ENCODE measurements at regions not wholly inside any gene's neighbourhood (a gene's known extent, or its start where the extent isn't known, plus 50 kb on each side); places are given as distances from the start of the nearest gene placed in this dataset.

- Histone ChIP-seq H3K9me3 (ENCODE audit: insufficient read depth, low read length, severe bottlenecking) (no peaks in the 10 kb centered on the region), H3K36me3 (ENCODE audit: insufficient read depth, low read length) (no peaks in the 10 kb centered on the region), H3K27ac (ENCODE audit: low read length) (no peak overlapping the region), H3K4me2 (ENCODE audit: insufficient read depth, low read length) (no peak overlapping the region), H3K4me1 (ENCODE audit: insufficient read depth, low read length) (no peaks in the 10 kb centered on the region), H4K20me1 (ENCODE audit: insufficient read depth, low read length) (no peaks in the 10 kb centered on the region), H3K27me3 (ENCODE audit: insufficient read depth, low read length, poor library complexity) (no peaks in the 10 kb centered on the region), H3K9ac (ENCODE audit: low read depth, low read length) (no peak overlapping the region), H3K4me3 (ENCODE audit: low read depth in 1 of 2, low read length in 2 of 2) (no peak overlapping the region), H2AFZ (ENCODE audit: low read depth, low read length) (no peak overlapping the region), H3K79me2 (ENCODE audit: insufficient read depth, low read length) (no peaks in the 10 kb centered on the region)
- no peak for TF ChIP-seq EZH2 (IDR thresholded peaks at IDR 0.05; ENCODE audit: borderline replicate concordance, low read depth, low read length, severe bottlenecking)
- DNase-seq (no peak), ATAC-seq (ENCODE audit: insufficient read depth, low read depth) (no peak)
Measured at GRCh38 chr12:58202933-58203718, 261.8 kb downstream of the ATP23 start.

GRCh38 chr12:58204071-58204470, 262.7 kb downstream of the ATP23 start:
- Histone ChIP-seq H3K9me3 (ENCODE audit: insufficient read depth, low read length, severe bottlenecking) (no peaks in the 10 kb centered on the region), H2AFZ (ENCODE audit: low read depth, low read length) (no peak overlapping the region), H3K36me3 (ENCODE audit: insufficient read depth, low read length) (no peaks in the 10 kb centered on the region), H3K9ac (ENCODE audit: low read depth, low read length) (no peak overlapping the region), H3K4me2 (ENCODE audit: insufficient read depth, low read length) (no peak overlapping the region), H3K27me3 (ENCODE audit: insufficient read depth, low read length, poor library complexity) (no peaks in the 10 kb centered on the region), H3K79me2 (ENCODE audit: insufficient read depth, low read length) (no peaks in the 10 kb centered on the region), H3K4me3 (ENCODE audit: low read depth in 1 of 2, low read length in 2 of 2) (no peak overlapping the region), H3K27ac (ENCODE audit: low read length) (no peak overlapping the region), H3K4me1 (ENCODE audit: insufficient read depth, low read length) (no peaks in the 10 kb centered on the region), H4K20me1 (ENCODE audit: insufficient read depth, low read length) (no peaks in the 10 kb centered on the region)
- TF ChIP-seq EZH2 (IDR thresholded peaks at IDR 0.05; ENCODE audit: borderline replicate concordance, low read depth, low read length, severe bottlenecking) = no peak
- no peak for TF ChIP-seq CTCF (IDR thresholded peaks at IDR 0.05; ENCODE audit: borderline replicate concordance, extremely low read depth, low read length, poor library complexity, severe bottlenecking)
- no peak for DNase-seq
- ATAC-seq (ENCODE audit: insufficient read depth, low read depth) = no peak

GRCh38 chr12:58206876-58207275, 265.5 kb downstream of the ATP23 start:
- no peaks in the 10 kb centered on the region for H3K36me3 ChIP-seq (ENCODE audit: insufficient read depth, low read length)
- H3K27me3 ChIP-seq (ENCODE audit: insufficient read depth, low read length, poor library complexity) = no peaks in the 10 kb centered on the region
- ATAC-seq (ENCODE audit: insufficient read depth, low read depth) = no peak
- H2AFZ ChIP-seq (ENCODE audit: low read depth, low read length) = no peak overlapping the region
- no peaks in the 10 kb centered on the region for H4K20me1 ChIP-seq (ENCODE audit: insufficient read depth, low read length)
- no peak overlapping the region for H3K9ac ChIP-seq (ENCODE audit: low read depth, low read length)
- no peak overlapping the region for H3K4me3 ChIP-seq (ENCODE audit: low read depth in 1 of 2, low read length in 2 of 2)
- no peak for DNase-seq
- H3K79me2 ChIP-seq (ENCODE audit: insufficient read depth, low read length) = no peaks in the 10 kb centered on the region
- no peaks in the 10 kb centered on the region for H3K9me3 ChIP-seq (ENCODE audit: insufficient read depth, low read length, severe bottlenecking)
- no peak overlapping the region for H3K27ac ChIP-seq (ENCODE audit: low read length)
- H3K4me2 ChIP-seq (ENCODE audit: insufficient read depth, low read length) = no peak overlapping the region
- H3K4me1 ChIP-seq (ENCODE audit: insufficient read depth, low read length) = no peaks in the 10 kb centered on the region
- TF ChIP-seq EZH2 (IDR thresholded peaks at IDR 0.05; ENCODE audit: borderline replicate concordance, low read depth, low read length, severe bottlenecking) (no peak), CTCF (IDR thresholded peaks at IDR 0.05; ENCODE audit: borderline replicate concordance, extremely low read depth, low read length, poor library complexity, severe bottlenecking) (no peak)

- no peak for DNase-seq
- ATAC-seq (ENCODE audit: insufficient read depth, low read depth) = no peak
- H3K27me3 ChIP-seq (ENCODE audit: insufficient read depth, low read length, poor library complexity) = no peaks in the 10 kb centered on the region
- H3K4me3 ChIP-seq (ENCODE audit: low read depth in 1 of 2, low read length in 2 of 2) = no peak overlapping the region
- H4K20me1 ChIP-seq (ENCODE audit: insufficient read depth, low read length) = no peaks in the 10 kb centered on the region
- TF ChIP-seq EZH2 (IDR thresholded peaks at IDR 0.05; ENCODE audit: borderline replicate concordance, low read depth, low read length, severe bottlenecking) (no peak), CTCF (IDR thresholded peaks at IDR 0.05; ENCODE audit: borderline replicate concordance, extremely low read depth, low read length, poor library complexity, severe bottlenecking) (no peak)
- H3K4me1 ChIP-seq (ENCODE audit: insufficient read depth, low read length) = no peaks in the 10 kb centered on the region
- H3K9me3 ChIP-seq (ENCODE audit: insufficient read depth, low read length, severe bottlenecking) = no peaks in the 10 kb centered on the region
- no peak overlapping the region for H3K9ac ChIP-seq (ENCODE audit: low read depth, low read length)
- no peak overlapping the region for H3K4me2 ChIP-seq (ENCODE audit: insufficient read depth, low read length)
- no peaks in the 10 kb centered on the region for H3K79me2 ChIP-seq (ENCODE audit: insufficient read depth, low read length)
- H3K36me3 ChIP-seq (ENCODE audit: insufficient read depth, low read length) = no peaks in the 10 kb centered on the region
- no peak overlapping the region for H2AFZ ChIP-seq (ENCODE audit: low read depth, low read length)
- H3K27ac ChIP-seq (ENCODE audit: low read length) = no peak overlapping the region
Measured at GRCh38 chr12:58211211-58211610, 269.8 kb downstream of the ATP23 start.
